ENCODE measurements at regions not wholly inside any gene's neighbourhood (a gene's known extent, or its start where the extent isn't known, plus 50 kb on each side); places are given as distances from the start of the nearest gene placed in this dataset.
"Not testable (repeated sequence)": the region's sequence is repeated elsewhere in the genome, so short reads cannot be mapped to it uniquely, and the experiment has no call there.

- Histone ChIP-seq H3K36me3 (ENCODE audit: control insufficient read depth, insufficient read depth, low read length) (no peaks in the 10 kb centered on the region), H3K27me3 (ENCODE audit: control insufficient read depth, insufficient read depth, low read length) (peaks cover 5% of the 10 kb centered on the region), H3K9me3 (ENCODE audit: control insufficient read depth, low read length) (no peaks in the 10 kb centered on the region), H3K4me3 (ENCODE audit: low read length) (no peak overlapping the region), H3K4me1 (ENCODE audit: control insufficient read depth, insufficient read depth, low read length) (no peaks in the 10 kb centered on the region), H3K9ac (ENCODE audit: low read length) (no peak overlapping the region)
Observed at GRCh38 chr5:135100011-135100410, 66.0 kb upstream of the PITX1 start.

- no peaks in the 10 kb centered on the region for H3K9me3 ChIP-seq (ENCODE audit: control insufficient read depth, low read length)
- H3K4me1 ChIP-seq (ENCODE audit: control insufficient read depth, insufficient read depth, low read length), result no peaks in the 10 kb centered on the region
- peaks cover 5% of the 10 kb centered on the region for H3K27me3 ChIP-seq (ENCODE audit: control insufficient read depth, insufficient read depth, low read length)
- no peak overlapping the region for H3K9ac ChIP-seq (ENCODE audit: low read length)
- H3K36me3 ChIP-seq (ENCODE audit: control insufficient read depth, insufficient read depth, low read length), result no peaks in the 10 kb centered on the region
- H3K4me3 ChIP-seq (ENCODE audit: low read length), result no peak overlapping the region
Observed at GRCh38 chr5:135097390-135097789, 63.4 kb upstream of the PITX1 start.

- H3K9ac ChIP-seq (ENCODE audit: low read length), result no peak overlapping the region
- no peaks in the 10 kb centered on the region for H3K4me1 ChIP-seq (ENCODE audit: control insufficient read depth, insufficient read depth, low read length)
- H3K27me3 ChIP-seq (ENCODE audit: control insufficient read depth, insufficient read depth, low read length), result peaks cover 5% of the 10 kb centered on the region
- no peaks in the 10 kb centered on the region for H3K9me3 ChIP-seq (ENCODE audit: control insufficient read depth, low read length)
- no peaks in the 10 kb centered on the region for H3K36me3 ChIP-seq (ENCODE audit: control insufficient read depth, insufficient read depth, low read length)
- no peak overlapping the region for H3K4me3 ChIP-seq (ENCODE audit: low read length)
Observed at GRCh38 chr5:135095871-135096270, 61.8 kb upstream of the PITX1 start.

- Histone ChIP-seq H3K4me1 (ENCODE audit: control insufficient read depth, insufficient read depth, low read length) (no peaks in the 10 kb centered on the region), H3K36me3 (ENCODE audit: control insufficient read depth, insufficient read depth, low read length) (no peaks in the 10 kb centered on the region), H3K9ac (ENCODE audit: low read length) (no peak overlapping the region), H3K27me3 (ENCODE audit: control insufficient read depth, insufficient read depth, low read length) (peaks cover 5% of the 10 kb centered on the region), H3K9me3 (ENCODE audit: control insufficient read depth, low read length) (no peaks in the 10 kb centered on the region), H3K4me3 (ENCODE audit: low read length) (no peak overlapping the region)
Observed at GRCh38 chr5:135095052-135095715, 61.2 kb upstream of the PITX1 start.

- H3K27me3 ChIP-seq (ENCODE audit: control insufficient read depth, insufficient read depth, low read length), result peaks cover 5% of the 10 kb centered on the region
- H3K9ac ChIP-seq (ENCODE audit: low read length), result no peak overlapping the region
- no peak overlapping the region for H3K4me3 ChIP-seq (ENCODE audit: low read length)
- no peaks in the 10 kb centered on the region for H3K36me3 ChIP-seq (ENCODE audit: control insufficient read depth, insufficient read depth, low read length)
- no peaks in the 10 kb centered on the region for H3K4me1 ChIP-seq (ENCODE audit: control insufficient read depth, insufficient read depth, low read length)
- H3K9me3 ChIP-seq (ENCODE audit: control insufficient read depth, low read length), result no peaks in the 10 kb centered on the region
Observed at GRCh38 chr5:135094339-135095051, 60.5 kb upstream of the PITX1 start.

GRCh38 chr5:135093483-135093882, 59.5 kb upstream of the PITX1 start:
- not testable (repeated sequence) for H3K9ac ChIP-seq (ENCODE audit: low read length); H3K27me3 ChIP-seq (ENCODE audit: control insufficient read depth, insufficient read depth, low read length); H3K9me3 ChIP-seq (ENCODE audit: control insufficient read depth, low read length); H3K4me3 ChIP-seq (ENCODE audit: low read length); H3K4me1 ChIP-seq (ENCODE audit: control insufficient read depth, insufficient read depth, low read length); H3K36me3 ChIP-seq (ENCODE audit: control insufficient read depth, insufficient read depth, low read length)

GRCh38 chr5:135092476-135092875, 58.4 kb upstream of the PITX1 start:
- no peak overlapping the region for H3K4me3 ChIP-seq (ENCODE audit: low read length)
- H3K9ac ChIP-seq (ENCODE audit: low read length), result no peak overlapping the region
- H3K4me1 ChIP-seq (ENCODE audit: control insufficient read depth, insufficient read depth, low read length), result no peaks in the 10 kb centered on the region
- H3K36me3 ChIP-seq (ENCODE audit: control insufficient read depth, insufficient read depth, low read length), result no peaks in the 10 kb centered on the region
- peaks cover 5% of the 10 kb centered on the region for H3K27me3 ChIP-seq (ENCODE audit: control insufficient read depth, insufficient read depth, low read length)
- H3K9me3 ChIP-seq (ENCODE audit: control insufficient read depth, low read length), result no peaks in the 10 kb centered on the region

GRCh38 chr5:135091286-135091685, 57.3 kb upstream of the PITX1 start:
- no peaks in the 10 kb centered on the region for H3K9me3 ChIP-seq (ENCODE audit: control insufficient read depth, low read length)
- H3K27me3 ChIP-seq (ENCODE audit: control insufficient read depth, insufficient read depth, low read length), result peaks cover 5% of the 10 kb centered on the region
- no peak overlapping the region for H3K9ac ChIP-seq (ENCODE audit: low read length)
- no peak overlapping the region for H3K4me3 ChIP-seq (ENCODE audit: low read length)
- no peaks in the 10 kb centered on the region for H3K4me1 ChIP-seq (ENCODE audit: control insufficient read depth, insufficient read depth, low read length)
- no peaks in the 10 kb centered on the region for H3K36me3 ChIP-seq (ENCODE audit: control insufficient read depth, insufficient read depth, low read length)

- Histone ChIP-seq H3K9me3 (ENCODE audit: control insufficient read depth, low read length) (no peaks in the 10 kb centered on the region), H3K9ac (ENCODE audit: low read length) (no peak overlapping the region), H3K4me1 (ENCODE audit: control insufficient read depth, insufficient read depth, low read length) (no peaks in the 10 kb centered on the region), H3K4me3 (ENCODE audit: low read length) (no peak overlapping the region), H3K27me3 (ENCODE audit: control insufficient read depth, insufficient read depth, low read length) (no peaks in the 10 kb centered on the region), H3K36me3 (ENCODE audit: control insufficient read depth, insufficient read depth, low read length) (no peaks in the 10 kb centered on the region)
Observed at GRCh38 chr5:135089912-135090311, 55.9 kb upstream of the PITX1 start.

- H3K4me3 ChIP-seq (ENCODE audit: low read length), result no peak overlapping the region
- no peaks in the 10 kb centered on the region for H3K4me1 ChIP-seq (ENCODE audit: control insufficient read depth, insufficient read depth, low read length)
- H3K9me3 ChIP-seq (ENCODE audit: control insufficient read depth, low read length), result no peaks in the 10 kb centered on the region
- no peak overlapping the region for H3K9ac ChIP-seq (ENCODE audit: low read length)
- H3K36me3 ChIP-seq (ENCODE audit: control insufficient read depth, insufficient read depth, low read length), result no peaks in the 10 kb centered on the region
- H3K27me3 ChIP-seq (ENCODE audit: control insufficient read depth, insufficient read depth, low read length), result no peaks in the 10 kb centered on the region
Observed at GRCh38 chr5:135088911-135089310, 54.9 kb upstream of the PITX1 start.

- Histone ChIP-seq H3K4me3 (ENCODE audit: low read length) (no peak overlapping the region), H3K9me3 (ENCODE audit: control insufficient read depth, low read length) (no peaks in the 10 kb centered on the region), H3K4me1 (ENCODE audit: control insufficient read depth, insufficient read depth, low read length) (no peaks in the 10 kb centered on the region), H3K27me3 (ENCODE audit: control insufficient read depth, insufficient read depth, low read length) (no peaks in the 10 kb centered on the region), H3K9ac (ENCODE audit: low read length) (no peak overlapping the region), H3K36me3 (ENCODE audit: control insufficient read depth, insufficient read depth, low read length) (no peaks in the 10 kb centered on the region)
Observed at GRCh38 chr5:135087950-135088349, 53.9 kb upstream of the PITX1 start.

- Histone ChIP-seq H3K9ac (ENCODE audit: low read length) (no peak overlapping the region), H3K4me1 (ENCODE audit: control insufficient read depth, insufficient read depth, low read length) (no peaks in the 10 kb centered on the region), H3K27me3 (ENCODE audit: control insufficient read depth, insufficient read depth, low read length) (no peaks in the 10 kb centered on the region), H3K9me3 (ENCODE audit: control insufficient read depth, low read length) (no peaks in the 10 kb centered on the region), H3K36me3 (ENCODE audit: control insufficient read depth, insufficient read depth, low read length) (no peaks in the 10 kb centered on the region), H3K4me3 (ENCODE audit: low read length) (no peak overlapping the region)
Observed at GRCh38 chr5:135085936-135086725, 52.1 kb upstream of the PITX1 start.
